Ovary (tissue), 7 donors: ENCODE measurements at regions not wholly inside any gene's neighbourhood (a gene's known extent, or its start where the extent isn't known, plus 50 kb on each side); places are given as distances from the start of the nearest gene placed in this dataset.

ENCODE experiments used
- DNase-seq, 5 donors: peaks; one replicate each; pipeline ENCODE4 v3.0.0-alpha.2; 2019 to 2020
- H3K27ac ChIP-seq, 2 donors: fragments of 200-600 bp; one replicate each; pipeline versions ENCODE4 v1.5.1 to v1.8.0; 2019 to 2022
- H3K27me3 ChIP-seq: fragments of 200-600 bp; one replicate; pipeline ENCODE4 v1.8.0; 2022
- H3K36me3 ChIP-seq: fragments of 200-600 bp; sonication (generic); one replicate; pipeline ENCODE4 v1.5.1; 2019
- H3K4me1 ChIP-seq: one replicate; pipeline ENCODE4 v1.8.1; 2013; ENCODE audit warnings: mild to moderate bottlenecking, moderate library complexity; ENCODE audit not compliant: insufficient read depth
- H3K4me3 ChIP-seq: fragments of 200-600 bp; sonication (generic); one replicate; pipeline ENCODE4 v1.5.1; 2017
- H3K9me3 ChIP-seq, 2 donors: fragments of 200-600 bp in 1 of 2; sonication (generic) in 1 of 2; one replicate each; pipeline versions ENCODE4 v1.5.1 to v1.8.1; 2013 to 2019; ENCODE audit warnings: mild to moderate bottlenecking in 1 of 2, moderate library complexity in 1 of 2
- EP300 ChIP-seq: sonication (generic); formaldehyde crosslinking; IDR thresholded peaks from one replicate; pipeline ENCODE4 v1.6.1; 2017; ENCODE audit warnings: antibody characterized with exemption
- POLR2A ChIP-seq: fragments of 450-650 bp; IDR thresholded peaks from one replicate; pipeline ENCODE4 v1.6.1; 2017; ENCODE audit warnings: antibody characterized with exemption, mild to moderate bottlenecking, moderate library complexity
- WGBS, 3 donors: extraction: QIAGEN DNeasy Blood & Tissue Kit in 1 of 3; methylation state at CpG; one replicate each; pipeline versions ENCODE4 v1.1.5 to v1.1.7; 2013 to 2017; 5-methylcytosine and 5-hydroxymethylcytosine counted together
- intact Hi-C, 4 donors: fragments of 100-400 bp; cut with DNase I; formaldehyde crosslinking; loops; one replicate each; pipeline versions ENCODE4 v1.11.0 to v1.15.1; 2022 to 2023
- TF ChIP-seq, protein P1 (sequence below), 3 donors: fragments of 450-650 bp in 2 of 3; fragments of 200-600 bp in 1 of 3; IDR thresholded peaks; one replicate each; pipeline versions ENCODE4 v1.5.1 to v1.8.0; 2016 to 2022; ENCODE audit warnings: antibody characterized with exemption in 3 of 3, mild to moderate bottlenecking in 1 of 3
- donor health status: DM: no; HTN: no; CAD: no; lungs with moderate emphysema.
- donor health status: DM: no; HTN: no; CAD: no.
- donor health status: Bipolar disorder and iron deficiency.
- donor health status: DM: no; HTN: no; CAD: no.
- donor health status: DM: yes; HTN: yes; CAD: no.

- H3K27ac ChIP-seq = no peak overlapping the region
- no peaks in the 10 kb centered on the region for H3K36me3 ChIP-seq
- H3K9me3 ChIP-seq = no peaks in the 10 kb centered on the region
- H3K4me3 ChIP-seq = no peak overlapping the region
- intact Hi-C loops = no loop called here
- 24 to 41% (median 28%) methylated on average over 12 of the region's 12 CpGs for WGBS, 3 donors
- no peak for DNase-seq
- no peaks in the 10 kb centered on the region for H3K4me1 ChIP-seq
- TF ChIP-seq EP300 (no peak), POLR2A (no peak)
- TF ChIP-seq, protein P1, sequence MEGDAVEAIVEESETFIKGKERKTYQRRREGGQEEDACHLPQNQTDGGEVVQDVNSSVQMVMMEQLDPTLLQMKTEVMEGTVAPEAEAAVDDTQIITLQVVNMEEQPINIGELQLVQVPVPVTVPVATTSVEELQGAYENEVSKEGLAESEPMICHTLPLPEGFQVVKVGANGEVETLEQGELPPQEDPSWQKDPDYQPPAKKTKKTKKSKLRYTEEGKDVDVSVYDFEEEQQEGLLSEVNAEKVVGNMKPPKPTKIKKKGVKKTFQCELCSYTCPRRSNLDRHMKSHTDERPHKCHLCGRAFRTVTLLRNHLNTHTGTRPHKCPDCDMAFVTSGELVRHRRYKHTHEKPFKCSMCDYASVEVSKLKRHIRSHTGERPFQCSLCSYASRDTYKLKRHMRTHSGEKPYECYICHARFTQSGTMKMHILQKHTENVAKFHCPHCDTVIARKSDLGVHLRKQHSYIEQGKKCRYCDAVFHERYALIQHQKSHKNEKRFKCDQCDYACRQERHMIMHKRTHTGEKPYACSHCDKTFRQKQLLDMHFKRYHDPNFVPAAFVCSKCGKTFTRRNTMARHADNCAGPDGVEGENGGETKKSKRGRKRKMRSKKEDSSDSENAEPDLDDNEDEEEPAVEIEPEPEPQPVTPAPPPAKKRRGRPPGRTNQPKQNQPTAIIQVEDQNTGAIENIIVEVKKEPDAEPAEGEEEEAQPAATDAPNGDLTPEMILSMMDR (IDR thresholded peaks at IDR 0.05) = no peak
- H3K27me3 ChIP-seq = no peaks in the 10 kb centered on the region
Measured at GRCh38 chr2:545228-545627, 132.0 kb downstream of the TMEM18 start.

DNA sequence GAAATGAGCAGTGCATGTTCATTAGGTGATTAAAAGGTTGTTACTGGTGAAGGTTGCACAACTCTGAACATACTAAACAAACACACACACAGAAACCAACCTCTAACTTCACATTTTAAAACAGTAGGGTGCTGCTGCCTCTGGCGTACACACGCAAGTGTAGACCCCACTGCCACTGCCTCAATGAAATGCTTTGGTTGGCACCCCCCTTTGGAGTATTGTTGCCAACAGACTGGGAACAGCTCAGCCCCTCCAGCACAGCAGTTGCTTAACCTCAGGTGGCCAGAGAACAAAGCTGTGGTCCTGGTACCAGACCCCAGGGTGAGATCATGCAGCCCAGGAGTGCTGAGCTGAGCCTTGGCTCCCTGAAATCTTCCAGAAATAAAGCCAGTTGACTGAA is 138.6 kb downstream of the TMEM18 start:
- TF ChIP-seq POLR2A (no peak), EP300 (no peak)
- TF ChIP-seq, protein P1 (IDR thresholded peaks at IDR 0.05) = no peak

DNA sequence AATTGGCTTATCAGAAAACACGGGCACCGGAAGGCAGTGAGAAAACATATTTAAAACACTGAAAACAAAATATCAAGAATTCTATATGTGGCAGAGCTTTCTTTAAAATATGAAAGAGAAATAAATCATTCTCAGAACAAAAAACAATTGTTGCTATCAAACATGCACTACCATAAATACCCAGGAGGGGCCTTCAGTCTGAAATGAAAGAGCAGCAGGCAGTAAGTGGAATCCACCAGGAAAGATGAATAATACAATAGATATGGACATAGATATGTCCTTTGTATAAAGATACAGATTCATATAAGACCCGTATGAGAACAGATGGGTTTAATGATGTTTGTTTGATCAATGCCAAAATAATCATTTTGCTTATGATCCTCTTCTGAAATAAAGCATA is 142.0 kb downstream of the TMEM18 start:
- H3K4me1 ChIP-seq = no peaks in the 10 kb centered on the region
- no peak overlapping the region for H3K27ac ChIP-seq
- 59 to 67% (median 66%) methylated on average over 3 of the region's 3 CpGs for WGBS, 3 donors
- no peaks in the 10 kb centered on the region for H3K36me3 ChIP-seq
- no peaks in the 10 kb centered on the region for H3K9me3 ChIP-seq
- intact Hi-C loops = no loop called here
- H3K27me3 ChIP-seq = no peaks in the 10 kb centered on the region
- no peak overlapping the region for H3K4me3 ChIP-seq
- TF ChIP-seq, protein P1 (IDR thresholded peaks at IDR 0.05) = no peak
- TF ChIP-seq POLR2A = no peak
- TF ChIP-seq EP300 = no peak
- DNase-seq = no peak

More for the DNA sequence above, 138.6 kb downstream of the TMEM18 start:
- WGBS, 3 donors = 88 to 92% (median 90%) methylated on average over 2 of the region's 2 CpGs
- Histone ChIP-seq H3K27ac (no peak overlapping the region), H3K4me1 (no peaks in the 10 kb centered on the region), H3K27me3 (no peaks in the 10 kb centered on the region), H3K9me3 (no peaks in the 10 kb centered on the region), H3K36me3 (no peaks in the 10 kb centered on the region), H3K4me3 (no peak overlapping the region)
- intact Hi-C loops = no loop called here
- DNase-seq = no peak

DNA sequence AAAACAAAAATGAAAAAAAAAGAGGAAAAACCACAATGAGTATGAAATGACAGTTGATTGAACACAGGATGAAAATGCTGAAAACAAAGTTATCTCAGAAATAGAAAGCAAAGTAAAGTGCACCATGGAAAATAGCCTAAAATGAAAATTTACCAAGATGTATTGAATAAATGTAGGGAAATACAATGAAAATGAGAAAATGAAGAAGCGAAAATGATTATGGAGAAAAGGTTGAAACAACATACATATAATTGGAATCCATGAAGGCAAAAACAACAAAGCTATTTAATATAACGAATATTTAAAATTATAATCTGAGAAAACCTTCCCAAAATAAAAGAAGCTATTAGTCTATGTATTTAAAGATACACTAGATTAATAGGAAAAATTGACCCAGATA is 147.4 kb downstream of the TMEM18 start:
- WGBS, 3 donors = 73 to 86% (median 79%) methylated on average over 2 of the region's 2 CpGs
- H3K27me3 ChIP-seq = no peaks in the 10 kb centered on the region
- DNase-seq = no peak
- no peaks in the 10 kb centered on the region for H3K36me3 ChIP-seq
- no peaks in the 10 kb centered on the region for H3K9me3 ChIP-seq
- intact Hi-C loops = no loop called here
- no peaks in the 10 kb centered on the region for H3K4me1 ChIP-seq
- TF ChIP-seq POLR2A (no peak), EP300 (no peak)
- TF ChIP-seq, protein P1 (IDR thresholded peaks at IDR 0.05) = no peak
- no peak overlapping the region for H3K4me3 ChIP-seq
- no peak overlapping the region for H3K27ac ChIP-seq

GRCh38 chr2:529424-529823 is 147.8 kb downstream of the TMEM18 start:
- H3K4me1 ChIP-seq = no peaks in the 10 kb centered on the region
- TF ChIP-seq, protein P1 (IDR thresholded peaks at IDR 0.05) = no peak
- no peak for TF ChIP-seq EP300
- TF ChIP-seq POLR2A = no peak
- no peak for DNase-seq

More at GRCh38 chr2:529424-529823, 147.8 kb downstream of the TMEM18 start:
- Histone ChIP-seq H3K27ac (no peak overlapping the region), H3K27me3 (no peaks in the 10 kb centered on the region), H3K9me3 (no peaks in the 10 kb centered on the region), H3K36me3 (no peaks in the 10 kb centered on the region), H3K4me3 (no peak overlapping the region)
- 1 to 2% (median 1%) methylated on average over 2 of the region's 2 CpGs for WGBS, 3 donors
- intact Hi-C loops = no loop called here
